Spleen (tissue), 11 donors: ENCODE measurements at regions not wholly inside any gene's neighbourhood (a gene's known extent, or its start where the extent isn't known, plus 50 kb on each side); places are given as distances from the start of the nearest gene placed in this dataset.
"Not testable (repeated sequence)": the region's sequence is repeated elsewhere in the genome, so short reads cannot be mapped to it uniquely, and the experiment has no call there.

ENCODE experiments used
- DNase-seq: peaks from one replicate; pipeline ENCODE4 v3.0.0-alpha.2; 2020
- H3K27ac ChIP-seq, 8 donors: fragments of 200-600 bp; sonication (generic) in 7 of 8; 1 replicate in 4 of 8; 2 replicates in 4 of 8; pipeline versions ENCODE4 v1.5.0 to v1.8.0; 2016 to 2021; ENCODE audit warnings: inconsistent platforms in 4 of 8, mild to moderate bottlenecking in 4 of 8, moderate library complexity in 1 of 8
- H3K27me3 ChIP-seq, 7 donors: fragments of 200-600 bp; sonication (generic) in 6 of 7; replicated peaks in 1 of 7; 1 replicate in 4 of 7; 2 replicates in 3 of 7; pipeline versions ENCODE4 v1.5.0 to v1.8.0; 2016 to 2021; ENCODE audit warnings: inconsistent platforms in 3 of 7, mild to moderate bottlenecking in 1 of 7
- H3K36me3 ChIP-seq, 6 donors: fragments of 200-600 bp; sonication (generic) in 5 of 6; 1 replicate in 4 of 6; 2 replicates in 2 of 6; pipeline versions ENCODE4 v1.5.0 to v1.8.0; 2016 to 2021; ENCODE audit warnings: inconsistent platforms in 2 of 6
- H3K4me1 ChIP-seq, 6 donors: fragments of 200-600 bp; sonication (generic) in 5 of 6; 1 replicate in 3 of 6; 2 replicates in 3 of 6; pipeline versions ENCODE4 v1.5.0 to v1.8.0; 2016 to 2021; ENCODE audit warnings: inconsistent platforms in 3 of 6
- H3K4me3 ChIP-seq, 8 donors: fragments of 200-600 bp; sonication (generic) in 7 of 8; 1 replicate in 4 of 8; 2 replicates in 4 of 8; pipeline versions ENCODE4 v1.5.0 to v1.8.0; 2016 to 2021; ENCODE audit warnings: inconsistent platforms in 4 of 8, mild to moderate bottlenecking in 4 of 8, moderate library complexity in 2 of 8
- H3K9me3 ChIP-seq, 8 donors: fragments of 200-600 bp; sonication (generic) in 7 of 8; 1 replicate in 4 of 8; 2 replicates in 4 of 8; pipeline versions ENCODE4 v1.5.0 to v1.8.0; 2016 to 2021; ENCODE audit warnings: inconsistent platforms in 4 of 8
- CTCF ChIP-seq, 11 experiments: fragments of 200-600 bp in 7 of 11; fragments of 450-650 bp in 4 of 11; sonication (generic) in 4 of 11; IDR thresholded peaks in 8 of 11; conservative IDR thresholded peaks in 3 of 11; 1 replicate in 7 of 11; 2 replicates in 4 of 11; pipeline versions ENCODE4 v1.4.0 to v1.8.0; 2016 to 2021; ENCODE audit warnings: antibody characterized with exemption in 11 of 11, inconsistent platforms in 4 of 11, mild to moderate bottlenecking in 1 of 11
- POLR2A ChIP-seq, 3 donors: fragments of 450-650 bp; IDR thresholded peaks; one replicate each; pipeline ENCODE4 v1.5.1; 2017; ENCODE audit warnings: antibody characterized with exemption in 3 of 3, mild to moderate bottlenecking in 1 of 3
- POLR2AphosphoS5 ChIP-seq, 3 donors: sonication (generic); formaldehyde crosslinking; IDR thresholded peaks; one replicate each; pipeline ENCODE4 v1.5.1; 2017; ENCODE audit warnings: antibody characterized with exemption in 3 of 3
- WGBS, 5 donors: extraction: QIAGEN DNeasy Blood & Tissue Kit in 3 of 5; methylation state at CpG; one replicate each; pipeline versions ENCODE4 v1.1.5 to v1.1.7; 2013 to 2018; 5-methylcytosine and 5-hydroxymethylcytosine counted together
- intact Hi-C: fragments of 100-400 bp; cut with DNase I; formaldehyde crosslinking; loops from one replicate; pipeline ENCODE4 v1.15.0; 2023; ENCODE audit warnings: low total_unique reads
- donor health status: healthy with polysubstance abuse.
- donor health status: DM: no; HTN: no; CAD: no; lungs with moderate emphysema.
- donor health status: DM: no; HTN: no; CAD: no.
- donor health status: Bipolar disorder and iron deficiency.
- donor health status: healthy.
- donor health status: DM: no; HTN: no; CAD: no.
- donor health status: DM: yes; HTN: yes; CAD: no.

DNA sequence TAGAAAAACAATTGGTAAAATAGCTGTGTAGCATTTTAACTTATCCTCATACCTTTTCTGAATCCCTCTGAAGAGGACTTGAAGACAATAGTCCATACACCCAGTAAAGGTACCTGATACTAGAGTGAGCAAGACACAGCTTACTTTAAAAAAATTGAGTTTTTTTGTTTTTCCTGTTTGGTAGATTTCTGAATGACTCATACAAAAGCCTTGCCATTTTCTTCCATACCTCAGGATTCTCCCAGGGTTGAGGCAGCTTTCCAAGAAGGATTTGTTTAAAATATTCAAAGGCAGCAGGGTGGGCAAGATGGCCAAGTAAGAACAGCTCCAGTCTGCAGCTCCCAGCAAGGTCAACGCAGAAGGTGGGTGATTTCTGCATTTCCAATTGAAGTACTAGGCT lies 551.0 kb upstream of the LRATD1 start:
- H3K9me3 ChIP-seq = peaks cover 0 to 27% (median 12%) of the 10 kb centered on the region in 8 donors
- 72 to 100% (median 87%) methylated on average over 1 of the region's 1 CpG for WGBS, 5 donors
- no peaks in the 10 kb centered on the region for H3K4me1 ChIP-seq
- no peak for DNase-seq
- H3K4me3 ChIP-seq = no peak overlapping the region
- TF ChIP-seq POLR2AphosphoS5 (IDR thresholded peaks at IDR 0.05) (no peak), CTCF (IDR thresholded peaks at IDR 0.05 in 8 of 11, conservative IDR thresholded peaks at IDR 0.05 in 3 of 11) (no peak), POLR2A (IDR thresholded peaks at IDR 0.05) (no peak)
- no peaks in the 10 kb centered on the region for H3K27me3 ChIP-seq
- intact Hi-C loops = no loop called here
- no peaks in the 10 kb centered on the region for H3K36me3 ChIP-seq
- no peak overlapping the region for H3K27ac ChIP-seq

DNA sequence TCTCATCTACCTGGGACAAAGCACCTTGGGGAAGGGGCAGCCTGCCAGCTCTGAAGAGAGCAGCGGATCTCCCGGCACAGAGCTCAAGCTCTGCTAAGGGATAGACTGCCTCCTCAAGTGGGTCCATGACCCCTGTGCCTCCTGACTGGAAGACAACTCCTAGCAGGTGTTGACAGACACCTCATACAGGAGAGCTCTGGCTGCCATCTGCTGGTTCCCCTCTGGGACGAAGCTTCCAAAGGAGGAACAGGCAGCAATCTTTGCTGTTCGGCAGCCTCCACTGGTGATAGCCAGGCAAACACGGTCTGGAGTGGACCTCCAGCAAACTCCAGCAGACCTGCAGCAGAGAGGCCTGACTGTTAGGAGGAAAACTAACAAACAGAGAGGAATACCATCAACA lies 549.9 kb upstream of the LRATD1 start:
- TF ChIP-seq POLR2A (IDR thresholded peaks at IDR 0.05) (no peak), CTCF (IDR thresholded peaks at IDR 0.05 in 8 of 11, conservative IDR thresholded peaks at IDR 0.05 in 3 of 11) (no peak), POLR2AphosphoS5 (IDR thresholded peaks at IDR 0.05) (no peak)
- WGBS, 5 donors = 81 to 98% (median 86%) methylated on average over 5 of the region's 5 CpGs
- peaks cover 0 to 34% (median 12%) of the 10 kb centered on the region in 8 donors for H3K9me3 ChIP-seq
- no peak for DNase-seq
- no peaks in the 10 kb centered on the region for H3K36me3 ChIP-seq
- intact Hi-C loops = no loop called here
- no peak overlapping the region for H3K27ac ChIP-seq
- H3K4me3 ChIP-seq = no peak overlapping the region
- H3K27me3 ChIP-seq = no peaks in the 10 kb centered on the region
- no peaks in the 10 kb centered on the region for H3K4me1 ChIP-seq

GRCh38 chr2:14094592-14094991 lies 537.9 kb upstream of the LRATD1 start:
- intact Hi-C loops = no loop called here
- Histone ChIP-seq H3K9me3 (peaks cover 0 to 22% (median 0%) of the 10 kb centered on the region in 8 donors), H3K4me3 (no peak overlapping the region), H3K36me3 (no peaks in the 10 kb centered on the region), H3K27ac (no peak overlapping the region), H3K27me3 (no peaks in the 10 kb centered on the region), H3K4me1 (no peaks in the 10 kb centered on the region)
- 85 to 96% (median 94%) methylated on average over 1 of the region's 1 CpG for WGBS, 5 donors
- DNase-seq = no peak
- no peak for TF ChIP-seq CTCF (IDR thresholded peaks at IDR 0.05 in 8 of 11, conservative IDR thresholded peaks at IDR 0.05 in 3 of 11)
- no peak for TF ChIP-seq POLR2A (IDR thresholded peaks at IDR 0.05)
- no peak for TF ChIP-seq POLR2AphosphoS5 (IDR thresholded peaks at IDR 0.05)

DNA sequence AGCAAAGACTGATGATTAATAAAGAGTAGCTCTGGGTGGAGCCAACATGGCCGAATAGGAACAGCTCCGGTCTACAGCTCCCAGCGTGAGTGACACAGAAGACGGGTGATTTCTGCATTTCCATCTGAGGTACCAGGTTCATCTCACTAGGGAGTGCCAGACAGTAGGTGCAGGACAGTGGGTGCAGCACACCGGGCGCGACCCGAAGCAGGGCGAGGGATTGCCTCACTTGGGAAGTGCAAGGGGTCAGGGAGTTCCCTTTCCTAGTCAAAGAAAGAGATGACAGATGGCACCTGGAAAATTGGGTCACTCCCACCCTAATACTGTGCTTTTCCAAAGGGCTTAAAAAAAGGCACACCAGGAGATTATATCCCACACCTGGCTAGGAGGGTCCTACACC lies 533.4 kb upstream of the LRATD1 start:
- H3K4me3 ChIP-seq, H3K27ac ChIP-seq, H3K4me1 ChIP-seq, intact Hi-C loops, H3K27me3 ChIP-seq, H3K36me3 ChIP-seq, DNase-seq: not testable (repeated sequence)
- 79 to 98% (median 85%) methylated on average over 9 of the region's 9 CpGs for WGBS, 5 donors
- peaks cover 0 to 26% (median 0%) of the 10 kb centered on the region in 8 donors for H3K9me3 ChIP-seq

DNA sequence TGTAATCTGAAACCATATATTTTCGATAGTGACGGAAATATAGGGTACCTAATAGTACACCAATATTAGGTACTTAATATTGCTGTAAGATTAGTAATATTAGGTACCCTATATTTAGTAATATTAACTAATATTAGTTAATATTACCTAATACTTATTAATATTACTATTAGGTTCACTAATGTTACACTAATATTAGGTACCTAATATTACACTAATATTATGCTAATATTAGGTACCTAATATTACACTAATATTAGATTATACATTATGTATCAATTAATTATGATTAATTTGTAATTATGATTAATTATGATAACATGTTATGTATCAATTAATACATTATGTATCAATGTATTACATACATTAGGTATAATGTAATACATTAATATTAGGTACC lies 518.2 kb upstream of the LRATD1 start:
- TF ChIP-seq POLR2A (IDR thresholded peaks at IDR 0.05) (no peak), CTCF (IDR thresholded peaks at IDR 0.05 in 8 of 11, conservative IDR thresholded peaks at IDR 0.05 in 3 of 11) (no peak), POLR2AphosphoS5 (IDR thresholded peaks at IDR 0.05) (no peak)
- DNase-seq = no peak
- no peaks in the 10 kb centered on the region for H3K36me3 ChIP-seq
- no peaks in the 10 kb centered on the region for H3K4me1 ChIP-seq
- H3K9me3 ChIP-seq = peaks cover 0 to 8% (median 0%) of the 10 kb centered on the region in 8 donors
- no peak overlapping the region for H3K4me3 ChIP-seq
- no peak overlapping the region for H3K27ac ChIP-seq
- intact Hi-C loops = no loop called here
- H3K27me3 ChIP-seq = no peaks in the 10 kb centered on the region
- WGBS, 5 donors = 38 to 94% (median 47%) methylated on average over 2 of the region's 2 CpGs
